HCEC 1CT (cell line): ENCODE measurements at regions not wholly inside any gene's neighbourhood (a gene's known extent, or its start where the extent isn't known, plus 50 kb on each side); places are given as distances from the start of the nearest gene placed in this dataset.
"Not testable (repeated sequence)": the region's sequence is repeated elsewhere in the genome, so short reads cannot be mapped to it uniquely, and the experiment has no call there.

ENCODE experiments used
- DNase-seq: peaks from one replicate; pipeline ENCODE4 v3.0.0-alpha.2; 2017

DNA sequence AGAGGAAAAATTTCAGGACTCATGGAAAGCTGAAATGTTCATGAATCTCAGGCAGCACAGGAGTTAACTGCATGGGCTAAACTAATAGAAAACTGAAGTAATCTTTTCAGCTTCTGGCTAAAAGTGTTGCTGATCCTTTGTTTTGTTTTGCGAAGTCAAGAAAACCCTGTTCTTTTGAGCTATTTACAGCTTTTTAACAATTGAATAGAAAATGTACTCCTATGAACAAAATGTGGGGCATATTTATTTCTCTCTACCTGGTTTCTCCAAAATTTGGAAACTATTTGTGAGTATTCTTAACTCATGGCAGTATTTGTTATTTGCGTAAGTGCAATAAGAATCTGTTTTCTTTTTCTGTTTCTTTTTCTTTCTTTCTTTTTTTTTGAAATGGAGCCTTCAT, 818.8 kb upstream of the CITED2 start:
- DNase-seq = no peak

DNA sequence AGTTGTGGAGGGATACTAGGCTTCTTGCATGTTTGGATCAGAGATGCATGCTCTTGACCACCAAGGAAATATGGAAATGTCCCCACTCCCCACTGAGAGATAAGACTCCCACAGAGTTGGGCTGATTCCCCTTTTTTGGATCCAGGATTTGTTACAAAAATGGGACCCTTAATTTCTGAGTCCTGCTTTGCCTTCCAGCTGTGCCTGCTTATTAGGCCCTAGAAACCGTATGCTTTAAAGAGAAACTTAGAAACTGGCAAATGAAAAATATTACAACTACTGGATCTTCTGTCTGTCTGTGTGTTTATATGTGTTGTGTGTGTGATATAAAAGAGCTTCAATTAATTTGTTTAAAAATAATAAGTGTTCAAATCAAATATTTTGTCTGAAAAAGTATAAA, 817.6 kb upstream of the CITED2 start:
- DNase-seq = no peak

DNA sequence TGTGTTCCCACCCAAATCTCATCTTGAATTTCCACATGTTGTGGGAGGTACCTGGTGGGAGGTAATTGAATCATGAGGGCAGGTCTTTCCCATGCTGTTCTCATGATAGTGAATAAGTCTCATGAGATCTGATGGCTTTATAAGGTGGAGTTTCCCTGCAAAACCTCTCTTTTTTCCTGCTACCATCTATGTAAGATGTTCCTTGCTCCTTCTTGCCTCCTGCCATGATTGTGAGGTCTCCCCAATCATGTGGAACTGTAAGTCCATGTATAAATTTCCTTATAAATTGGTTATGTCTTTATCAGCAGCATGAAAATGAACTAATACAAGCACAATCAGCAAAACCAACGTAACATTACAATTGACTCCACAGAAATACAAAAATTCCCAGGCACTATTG, 814.8 kb upstream of the CITED2 start:
- DNase-seq = not testable (repeated sequence)

DNA sequence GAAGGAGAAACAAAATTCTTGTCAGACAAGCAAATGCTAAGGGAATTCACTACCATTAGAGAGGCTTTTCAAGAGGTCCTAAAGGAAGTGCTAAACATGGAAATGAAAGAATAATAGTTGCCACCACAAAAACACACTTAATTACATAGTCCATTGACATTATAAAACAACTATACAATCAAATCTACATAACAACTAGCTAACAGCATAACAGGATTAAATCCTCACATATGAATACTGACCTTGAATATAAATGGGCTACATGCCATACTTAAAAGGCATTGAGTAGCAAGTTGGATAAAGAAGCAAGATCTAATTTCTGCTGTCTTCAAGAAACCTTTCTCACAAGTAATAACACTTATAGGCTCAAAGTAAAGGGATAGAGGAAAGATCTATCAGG, 811.5 kb upstream of the CITED2 start:
- DNase-seq = no peak

DNA sequence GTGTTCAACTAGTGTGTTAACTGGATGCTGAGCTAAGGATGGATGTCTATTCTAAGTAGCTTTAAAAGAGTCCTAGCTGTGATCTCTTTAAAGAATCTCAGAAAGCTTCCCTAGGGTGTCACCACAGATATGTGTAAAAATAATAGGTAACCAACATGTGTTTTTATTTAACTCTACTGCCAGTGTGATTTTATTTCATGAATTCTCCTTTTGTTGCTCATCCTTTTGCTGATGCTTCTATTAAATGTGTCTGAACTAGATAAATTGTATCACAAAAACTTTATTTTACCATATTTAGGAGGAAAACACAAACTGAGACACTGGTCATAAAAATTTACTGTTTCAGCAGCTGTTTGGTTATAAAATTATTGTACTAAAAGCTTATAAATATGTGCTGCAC, 809.4 kb upstream of the CITED2 start:
- peak; percentile 45 for DNase-seq

DNA sequence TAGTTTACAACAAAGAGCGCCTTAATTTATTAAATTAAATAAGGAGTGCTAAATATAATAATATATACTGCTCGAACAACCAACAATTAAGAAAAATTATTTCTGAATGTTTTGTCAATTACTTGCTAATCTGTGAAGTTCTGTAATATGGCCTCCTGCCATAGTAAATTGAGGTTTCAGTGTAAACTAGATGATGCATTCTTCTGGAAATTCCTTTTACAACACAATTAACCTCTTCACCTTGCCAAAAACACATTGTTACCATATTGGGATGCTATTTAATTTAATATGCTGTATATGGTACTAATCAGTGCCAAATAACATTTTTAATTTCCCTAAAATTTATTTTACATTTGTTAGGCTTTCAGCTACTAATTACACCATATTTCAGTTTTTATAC, 808.4 kb upstream of the CITED2 start:
- no peak for DNase-seq

DNA sequence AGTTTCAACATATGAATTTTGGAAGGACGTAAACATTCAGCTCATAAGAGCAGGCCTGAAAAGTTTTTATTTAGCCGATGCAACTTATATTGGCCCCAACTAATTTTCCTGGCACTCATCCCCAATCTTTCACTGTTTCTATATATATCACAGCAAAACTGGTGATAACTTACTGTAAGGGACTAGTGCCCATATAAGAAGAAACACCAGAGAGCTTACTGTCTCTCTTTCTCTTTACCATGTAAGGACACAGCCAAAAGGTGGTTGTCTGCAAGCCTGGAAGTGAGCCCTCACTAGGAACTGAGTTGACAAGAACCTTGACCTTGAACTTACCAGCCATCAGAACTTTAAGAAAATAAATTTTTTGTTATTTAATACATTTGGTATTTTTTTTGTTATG, 807.4 kb upstream of the CITED2 start:
- no peak for DNase-seq

DNA sequence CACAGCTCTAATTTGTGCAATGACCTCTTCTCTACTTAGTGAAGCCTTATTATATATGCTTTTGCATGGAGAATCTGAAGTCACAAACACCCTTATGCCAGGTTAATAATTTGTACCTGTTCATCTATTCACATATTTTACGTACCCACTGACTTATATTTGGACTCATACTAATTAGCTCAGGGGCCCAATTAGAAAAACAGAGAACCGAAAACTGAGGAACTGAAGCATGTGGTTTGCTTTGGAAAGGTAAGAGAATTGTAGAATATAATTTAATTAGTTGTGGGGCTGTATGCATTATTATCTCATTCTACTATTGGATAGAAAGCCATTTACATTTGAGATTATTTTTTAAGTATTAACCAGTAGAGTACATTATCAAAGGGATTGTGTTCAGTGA, 805.9 kb upstream of the CITED2 start:
- no peak for DNase-seq

DNA sequence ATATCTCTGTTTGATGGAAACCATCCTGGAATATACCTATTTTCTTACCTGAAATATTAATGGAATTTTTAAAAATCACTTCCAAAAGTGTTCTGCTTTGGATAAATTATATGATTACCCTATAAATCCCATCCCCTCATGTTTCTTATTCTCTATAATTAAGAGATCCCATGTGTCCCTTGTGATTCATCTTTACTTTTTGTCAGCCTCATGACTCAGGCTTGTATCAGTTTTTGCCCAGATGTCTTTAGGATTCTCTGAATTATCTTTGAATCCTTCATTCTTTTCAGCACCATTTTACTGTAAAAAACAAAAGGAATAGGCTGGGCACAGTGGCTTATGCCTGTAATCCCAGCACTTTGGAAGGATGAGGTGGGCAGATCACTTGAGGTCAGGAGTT, 804.5 kb upstream of the CITED2 start:
- DNase-seq = peak; percentile 90

DNA sequence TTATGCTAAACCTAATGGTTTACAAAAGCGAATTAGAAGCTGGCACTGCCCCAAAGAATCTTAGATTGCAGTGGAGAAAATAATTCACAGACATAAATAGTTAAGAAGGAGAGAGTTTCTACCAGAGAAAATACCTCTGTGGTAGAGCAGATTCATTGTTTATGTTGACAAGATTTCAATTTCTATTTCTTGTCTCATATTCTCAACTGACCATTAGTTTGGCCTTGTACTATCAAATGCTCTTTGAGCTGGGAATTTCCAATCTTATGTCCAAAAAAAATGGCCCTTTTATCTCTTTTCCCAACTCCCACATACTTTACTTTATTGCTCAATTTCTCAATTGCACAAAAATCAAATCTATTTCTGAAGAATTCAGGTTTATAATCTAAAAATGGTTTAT, 804.1 kb upstream of the CITED2 start:
- DNase-seq = peak; percentile 48

DNA sequence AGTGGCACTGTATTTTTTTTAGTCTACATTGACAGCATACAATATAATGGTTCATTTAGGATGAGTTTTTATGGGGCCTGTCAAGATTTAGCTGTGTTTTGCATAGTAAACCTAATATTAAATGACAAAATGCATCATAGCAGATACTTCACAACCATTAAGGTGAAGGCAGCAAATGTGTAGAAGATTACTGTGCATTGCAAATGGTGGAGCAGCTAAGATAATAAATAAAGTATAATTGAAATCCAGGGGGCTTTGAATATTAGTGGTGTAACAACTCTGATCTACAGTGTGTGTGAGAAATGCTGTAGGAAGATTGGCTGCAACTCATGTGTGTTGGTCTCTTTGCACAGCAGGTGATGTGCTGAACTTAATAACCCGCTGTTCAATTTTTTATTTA, 801.9 kb upstream of the CITED2 start:
- no peak for DNase-seq

DNA sequence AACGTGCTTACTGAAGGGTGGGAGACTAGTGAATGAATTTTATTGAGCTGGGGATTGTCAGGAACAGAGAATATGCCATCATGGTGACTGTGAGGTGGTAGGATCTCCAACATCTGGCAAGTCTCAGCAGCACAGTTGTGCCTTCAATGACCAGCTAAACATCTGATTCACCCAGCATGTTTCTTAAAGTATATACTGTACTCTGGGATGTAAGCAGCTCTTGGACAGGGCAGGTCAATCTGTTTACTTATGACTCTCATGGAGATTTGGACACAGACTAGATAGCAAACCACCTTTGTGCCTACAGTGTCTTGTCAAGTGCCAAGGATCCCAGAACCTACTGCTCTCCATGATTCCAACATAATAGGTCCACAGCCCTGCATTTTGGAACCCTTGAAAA, 801.0 kb upstream of the CITED2 start:
- DNase-seq = peak; percentile 14

DNA sequence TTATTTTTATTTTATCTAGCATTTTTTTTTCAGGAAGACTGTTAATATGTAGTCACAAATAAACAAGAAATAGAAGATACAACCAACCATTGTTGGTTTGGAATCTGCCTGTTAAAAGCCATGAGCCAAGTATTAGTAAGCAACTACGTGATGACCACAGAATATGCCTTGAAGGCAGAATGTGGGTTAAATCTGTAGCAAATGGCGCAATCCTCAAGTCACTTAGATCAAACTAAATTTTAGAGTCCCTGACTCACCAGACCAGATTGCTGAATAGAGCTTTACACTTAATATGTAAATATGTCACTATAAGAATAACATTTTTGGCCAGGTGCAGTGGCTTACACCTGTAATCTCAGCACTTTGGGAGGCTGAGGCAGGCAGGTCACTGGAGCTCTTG, 800.1 kb upstream of the CITED2 start:
- peak; percentile 100 for DNase-seq

DNA sequence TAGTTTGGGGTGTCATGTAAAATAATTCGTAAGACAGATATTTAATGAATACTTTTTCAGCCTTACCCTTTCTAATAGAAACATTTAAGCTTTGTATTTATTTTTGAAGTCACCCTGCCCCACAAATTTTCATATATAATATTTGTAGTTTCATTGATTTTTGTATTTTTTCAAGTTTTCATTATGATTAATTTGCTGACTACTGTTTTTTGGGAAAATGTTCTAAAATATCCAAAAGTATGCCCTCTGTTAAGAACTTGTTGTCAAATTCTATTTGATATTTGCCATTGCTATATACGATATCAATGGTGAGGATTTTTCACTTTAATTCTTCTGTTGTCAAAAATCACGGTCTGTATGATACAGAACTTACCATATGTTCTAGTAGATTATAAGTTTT, 793.9 kb upstream of the CITED2 start:
- DNase-seq = no peak

DNA sequence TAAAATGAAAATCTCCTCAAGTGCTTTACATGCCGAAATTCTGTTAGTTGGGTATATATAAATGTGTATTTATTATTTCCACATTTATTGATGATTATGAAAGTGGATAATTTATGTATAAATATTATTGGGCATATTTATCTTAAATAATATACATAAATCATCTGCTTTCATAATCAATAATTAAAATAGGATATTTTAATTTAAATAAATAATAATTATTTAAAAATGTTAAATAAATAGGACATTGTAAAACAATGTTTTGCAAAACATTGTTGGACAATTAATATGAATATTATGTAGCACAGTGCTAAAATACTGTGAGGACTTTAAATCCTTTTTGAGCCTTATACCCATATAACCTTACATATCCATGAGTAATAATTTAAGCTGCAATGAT, 786.5 kb upstream of the CITED2 start:
- DNase-seq = no peak

DNA sequence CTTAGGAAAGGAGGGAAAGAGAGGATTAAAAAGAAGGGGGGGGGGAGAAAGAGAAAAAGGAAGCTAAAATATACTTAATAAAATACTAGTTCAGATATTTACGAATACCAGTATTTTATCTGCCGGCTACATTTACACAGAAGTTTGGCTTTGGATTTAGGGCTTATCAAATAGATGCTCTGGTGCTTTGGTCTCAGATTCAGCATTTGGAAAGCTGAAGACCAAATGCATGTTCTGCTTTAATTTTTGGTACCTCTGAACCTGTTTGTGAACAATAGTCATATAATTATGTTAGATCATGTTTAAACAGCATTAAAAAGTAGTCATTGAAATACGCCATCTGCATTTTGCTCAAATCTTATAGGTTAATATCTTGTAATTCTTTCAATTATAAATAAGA, 786.0 kb upstream of the CITED2 start:
- no peak for DNase-seq

DNA sequence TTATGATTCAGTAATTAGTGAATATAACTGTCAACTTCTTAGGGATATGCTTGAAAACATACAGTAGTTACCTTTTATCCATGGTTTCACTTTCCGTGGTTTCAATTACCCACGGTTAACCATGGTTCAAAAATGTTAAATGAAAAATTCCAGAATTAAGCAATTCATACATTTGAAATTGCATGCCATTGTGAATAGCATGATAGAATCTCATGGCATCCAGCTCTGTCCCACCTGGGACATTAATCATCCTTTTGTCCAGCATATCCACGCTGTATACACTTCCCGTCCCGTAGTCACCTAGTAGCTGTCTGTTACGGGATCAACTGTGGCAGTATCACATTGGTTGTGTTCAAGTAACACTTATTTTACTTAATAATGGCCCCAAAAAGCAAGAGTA, 781.7 kb upstream of the CITED2 start:
- DNase-seq = no peak

DNA sequence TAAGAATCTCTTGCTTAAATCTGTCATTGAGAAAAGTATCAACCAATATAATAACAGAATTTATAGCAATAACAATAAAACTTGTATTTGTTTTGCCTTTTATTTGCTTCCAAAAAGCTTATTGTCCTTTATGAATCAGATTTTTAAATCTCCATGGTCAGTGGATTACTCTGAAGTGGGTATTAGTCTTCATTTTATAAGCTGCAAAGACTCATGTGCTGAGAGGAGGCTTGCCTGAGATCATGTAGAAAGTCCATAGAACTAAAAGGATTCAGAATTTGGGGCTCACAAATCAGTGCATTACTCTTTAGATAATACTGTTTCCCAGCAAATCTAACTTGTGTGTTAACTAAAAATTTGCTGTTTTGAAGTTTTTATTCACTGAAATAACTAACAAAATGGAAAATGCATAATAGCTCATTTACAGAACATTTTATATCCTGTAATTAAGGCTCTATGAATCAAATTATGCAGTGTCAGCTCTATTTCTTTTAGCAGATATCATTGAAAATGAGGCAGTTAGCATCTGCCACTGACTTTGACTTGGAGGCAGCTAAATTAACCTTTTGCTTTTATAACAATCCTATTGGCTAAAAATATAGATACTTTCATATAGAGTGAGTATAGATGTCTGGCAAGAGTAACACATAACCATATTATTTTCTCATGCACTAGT, 781.1 kb upstream of the CITED2 start:
- DNase-seq = no peak

DNA sequence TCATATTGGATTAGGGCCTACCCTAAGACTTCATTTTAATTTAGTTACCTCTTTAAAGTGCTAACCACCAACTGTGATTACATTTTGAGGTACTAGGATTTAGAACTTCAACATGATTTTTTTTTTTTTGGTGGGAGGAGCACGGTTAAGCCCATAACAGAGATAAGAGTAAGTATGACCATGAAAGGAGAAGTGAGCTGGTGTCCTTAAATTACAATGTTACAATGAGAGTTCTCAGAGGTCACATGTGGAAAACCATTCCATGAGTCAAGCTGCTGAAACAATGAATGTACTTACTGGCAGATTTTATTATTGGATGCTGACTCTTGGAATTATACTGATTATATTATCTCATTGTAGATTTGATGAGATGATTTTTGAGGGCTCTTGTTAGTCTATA, 779.3 kb upstream of the CITED2 start:
- DNase-seq = peak; percentile 30

DNA sequence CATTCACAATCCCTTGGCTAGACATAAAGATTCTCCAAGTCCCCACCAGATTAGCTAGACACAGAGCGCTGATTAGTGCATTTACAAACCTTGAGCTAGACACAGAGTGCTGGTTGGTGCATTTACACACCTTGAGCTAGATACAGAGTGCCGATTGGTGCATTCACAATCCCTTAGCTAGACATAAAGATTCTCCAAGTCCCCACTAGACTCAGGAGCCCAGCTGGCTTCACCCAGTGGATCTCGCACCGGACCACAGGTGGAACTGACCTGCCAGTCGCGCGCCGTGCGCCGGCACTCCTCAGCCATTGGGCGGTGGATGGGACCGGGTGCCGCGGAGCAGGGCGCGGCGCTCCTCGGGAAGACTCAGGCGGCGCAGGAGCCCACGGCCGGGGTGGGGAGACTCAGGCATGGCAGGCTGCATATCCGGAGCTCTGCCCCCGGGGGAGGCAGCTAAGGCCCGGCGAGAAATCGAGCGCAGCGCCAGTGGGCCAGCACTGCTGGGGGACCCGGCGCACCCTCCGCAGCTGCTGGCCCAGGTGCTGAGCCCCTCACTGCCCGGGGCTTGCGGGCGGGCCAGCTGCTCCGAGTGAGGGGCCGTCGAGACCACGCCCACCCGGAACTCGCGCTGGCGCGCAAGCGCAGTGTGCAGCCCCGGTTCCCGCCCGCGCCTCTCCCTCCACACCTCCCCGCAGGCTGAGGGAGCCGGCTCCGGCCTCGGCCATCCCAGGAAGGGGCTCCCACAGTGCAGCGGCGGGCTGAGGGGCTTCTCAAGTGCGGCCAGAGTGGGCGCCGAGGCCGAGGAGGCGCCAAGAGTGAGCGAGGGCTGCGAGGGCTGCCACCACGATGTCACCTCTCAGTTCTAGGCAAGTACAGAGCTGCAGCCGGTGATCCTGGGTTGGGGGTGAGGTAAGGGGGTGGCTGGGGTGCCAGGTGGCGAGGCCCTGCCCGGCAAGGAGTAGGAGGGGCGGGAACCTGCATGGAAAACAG, 773.7 kb upstream of the CITED2 start:
- not testable (repeated sequence) for DNase-seq

DNA sequence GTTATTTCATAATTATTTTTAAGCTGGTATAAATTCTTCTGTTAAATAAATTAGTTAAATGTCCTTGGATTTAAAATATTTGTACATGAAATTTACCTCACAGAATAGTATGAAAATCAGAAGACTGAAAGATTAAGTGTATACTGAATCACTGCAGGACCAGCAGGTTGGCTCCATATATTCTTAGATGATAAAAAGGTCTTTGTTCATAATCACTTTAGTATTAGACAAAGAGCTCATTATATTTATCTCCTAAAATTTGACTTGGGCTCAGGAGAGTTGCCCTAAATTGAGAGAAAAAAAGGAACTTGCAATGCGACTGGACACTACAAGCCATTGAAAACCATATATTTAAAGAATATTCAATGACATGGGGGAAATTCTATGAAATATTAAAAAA, 766.4 kb upstream of the CITED2 start:
- DNase-seq = no peak

DNA sequence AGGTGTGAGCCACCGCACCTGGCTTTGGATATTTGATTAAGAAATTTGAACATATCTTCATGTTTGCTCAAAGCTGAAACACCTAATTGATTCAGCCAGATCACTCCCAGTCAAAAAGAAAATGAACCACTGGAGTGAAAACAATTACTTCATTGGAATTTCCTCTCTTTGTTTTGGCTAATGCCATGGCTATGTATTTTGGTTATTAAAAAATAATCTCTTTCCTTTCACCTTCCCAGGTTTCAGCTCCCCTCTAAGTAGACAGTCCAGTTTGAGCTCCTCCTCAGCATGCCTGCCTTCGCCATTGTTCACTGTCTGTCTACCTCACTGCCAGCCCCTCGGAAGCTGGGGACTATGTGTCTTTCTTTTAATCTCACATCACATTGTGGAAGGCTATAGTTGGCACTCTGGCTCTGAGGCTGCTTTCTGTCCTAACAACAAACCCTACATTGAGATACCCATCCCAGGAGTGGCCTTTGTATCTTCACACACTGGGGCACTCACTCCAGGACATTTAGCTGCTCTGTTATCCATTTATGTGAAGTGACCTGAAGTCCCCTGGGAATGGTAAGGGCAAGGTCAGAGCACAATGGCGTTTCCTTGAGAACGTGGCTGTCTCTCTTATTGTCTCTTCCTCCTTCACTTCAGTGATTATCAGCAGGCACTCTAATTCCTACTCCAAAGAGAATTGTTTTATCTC, 764.0 kb upstream of the CITED2 start:
- no peak for DNase-seq

DNA sequence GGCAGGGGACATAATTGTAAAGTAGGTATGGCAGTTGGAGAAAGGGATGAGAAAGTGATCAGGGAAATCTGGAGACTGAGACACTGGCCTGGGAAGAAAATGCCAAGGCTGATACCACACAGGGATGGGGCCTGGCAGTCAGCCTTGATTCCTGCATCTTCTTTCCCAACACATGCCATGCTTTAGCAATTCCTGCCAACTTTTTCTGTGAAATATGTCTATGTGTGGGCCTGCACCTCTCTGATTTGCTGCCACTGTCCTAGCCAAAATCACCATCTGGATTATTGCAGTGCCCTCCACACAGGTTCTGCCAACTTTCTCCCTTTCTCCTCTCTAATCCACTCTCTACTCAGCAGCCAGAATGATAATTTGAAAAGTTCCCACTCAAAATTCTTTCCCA, 759.8 kb upstream of the CITED2 start:
- no peak for DNase-seq

DNA sequence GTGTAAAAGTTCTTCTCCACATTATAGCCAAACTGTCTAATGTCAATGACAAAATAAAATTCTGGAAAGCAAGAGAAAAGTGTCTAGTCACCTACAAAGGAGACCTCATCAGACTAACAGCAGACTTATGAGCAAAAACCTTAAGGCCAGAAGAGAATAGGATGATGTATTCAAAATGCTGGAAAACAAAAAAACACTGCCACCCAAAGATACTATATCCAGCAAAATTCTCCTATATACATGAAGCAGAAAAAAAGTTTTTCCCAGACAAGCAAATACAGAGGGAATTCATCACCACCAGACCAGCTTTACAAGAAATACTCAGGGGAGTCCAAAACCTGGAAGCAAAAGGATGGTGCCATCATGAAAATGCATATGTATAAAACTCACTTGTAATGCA, 755.6 kb upstream of the CITED2 start:
- DNase-seq = no peak
